Cardiac fibroblast (primary cell): ENCODE measurements at regions not wholly inside any gene's neighbourhood (a gene's known extent, or its start where the extent isn't known, plus 50 kb on each side); places are given as distances from the start of the nearest gene placed in this dataset.
"Not testable (repeated sequence)": the region's sequence is repeated elsewhere in the genome, so short reads cannot be mapped to it uniquely, and the experiment has no call there.

ENCODE experiments used
- DNase-seq, 2 donors: peaks; one replicate each; pipeline versions ENCODE4 v3.0.0 to v3.0.0-alpha.2; 2010; ENCODE audit warnings: low read depth in 2 of 2
- H3K4me3 ChIP-seq, 2 donors: replicated peaks in 1 of 2; 1 replicate in 1 of 2; 2 replicates in 1 of 2; pipeline ENCODE4 v1.5.1; 2011; ENCODE audit warnings: low read depth in 2 of 2, low read length in 2 of 2, mild to moderate bottlenecking in 2 of 2, moderate library complexity in 1 of 2

DNA sequence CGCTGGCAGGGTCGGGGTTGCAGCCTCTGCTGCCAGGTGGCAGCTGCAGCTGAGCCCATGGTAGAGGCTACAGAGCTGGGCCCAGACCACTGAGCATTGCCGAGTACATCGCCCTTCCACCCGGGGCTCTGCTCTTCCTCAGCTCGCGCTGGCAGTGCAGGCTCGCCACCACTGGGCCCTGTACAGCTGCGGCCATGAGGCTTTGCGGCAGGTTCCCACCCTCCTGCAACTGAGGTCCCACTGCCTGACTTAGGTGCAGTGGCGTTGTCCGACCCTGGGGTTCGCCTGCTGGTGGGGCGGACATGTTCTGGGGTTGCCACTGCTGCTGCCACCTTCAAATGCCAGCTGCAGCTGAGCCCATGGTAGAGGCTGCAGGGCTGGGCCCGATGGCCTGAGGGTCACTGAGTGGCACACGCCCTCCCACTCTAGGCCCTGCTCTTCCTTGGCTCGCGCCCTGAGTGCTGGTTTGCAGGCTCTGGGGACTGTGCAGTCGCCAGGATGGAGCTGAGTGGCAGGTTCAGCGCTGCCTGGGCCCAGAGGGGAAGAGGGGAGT is 359.8 kb downstream of the FOXD4L6 start:
- not testable (repeated sequence) for H3K4me3 ChIP-seq, DNase-seq

DNA sequence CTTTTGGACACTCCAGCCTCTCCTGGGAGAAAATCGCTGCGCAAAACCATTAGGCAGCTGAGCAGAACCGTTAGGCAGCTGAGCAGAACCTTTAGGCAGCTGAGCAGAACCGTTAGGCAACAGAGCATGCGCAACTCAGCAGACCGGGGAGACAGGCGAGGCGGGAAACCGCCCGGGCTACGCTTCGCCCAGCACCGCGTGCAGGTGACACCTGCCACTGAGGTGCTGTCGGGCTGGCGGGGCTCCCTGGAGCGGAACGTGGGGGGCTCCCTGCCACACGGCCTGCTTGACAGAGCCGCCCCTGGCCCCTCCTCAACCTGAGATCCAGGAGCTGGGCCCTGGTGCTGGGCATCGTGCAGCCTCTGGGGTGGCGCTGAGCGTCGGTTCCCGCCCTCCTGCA is 360.3 kb downstream of the FOXD4L6 start:
- DNase-seq, H3K4me3 ChIP-seq: not testable (repeated sequence)

DNA sequence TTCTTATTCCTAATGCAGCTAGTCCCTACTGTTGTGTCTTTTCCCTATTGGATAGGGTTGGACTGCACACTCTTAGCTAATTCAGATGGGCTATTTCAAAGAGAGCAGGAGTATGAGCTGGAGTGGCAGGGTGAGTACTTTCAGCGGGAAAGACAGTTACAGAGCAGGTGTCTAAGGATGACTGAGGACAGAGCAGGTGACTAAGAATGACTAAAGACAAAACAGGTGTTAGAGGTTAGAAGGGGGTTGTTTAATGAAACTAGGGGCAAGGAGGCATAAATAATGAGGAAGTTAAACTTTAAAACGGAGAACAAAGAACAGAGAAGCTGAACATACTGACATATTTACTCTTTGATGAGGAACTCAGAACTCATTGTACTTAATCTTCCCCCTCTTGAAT is 373.5 kb downstream of the FOXD4L6 start:
- not testable (repeated sequence) for DNase-seq, H3K4me3 ChIP-seq

DNA sequence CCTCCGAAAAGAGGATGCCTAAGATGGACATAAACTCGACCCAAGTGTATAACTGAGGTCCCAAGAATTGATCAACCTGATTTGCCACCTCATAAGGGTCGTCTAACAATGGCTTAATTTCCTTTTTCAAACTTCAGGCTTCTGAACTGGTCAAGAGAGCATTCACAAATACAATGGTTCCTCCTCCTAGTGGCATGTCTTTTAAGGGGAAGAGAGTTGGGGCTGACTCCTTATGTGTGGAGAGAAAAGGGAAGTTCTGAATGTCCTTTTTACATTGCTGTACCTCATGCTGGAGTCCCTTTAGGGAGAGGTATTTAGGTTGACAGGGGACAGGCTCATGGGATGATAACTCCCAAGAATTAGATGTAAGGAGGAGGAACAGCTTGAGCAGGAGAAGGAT is 375.2 kb downstream of the FOXD4L6 start:
- not testable (repeated sequence) for H3K4me3 ChIP-seq
- DNase-seq: peak in 1 of 2 donors; percentile 3

DNA sequence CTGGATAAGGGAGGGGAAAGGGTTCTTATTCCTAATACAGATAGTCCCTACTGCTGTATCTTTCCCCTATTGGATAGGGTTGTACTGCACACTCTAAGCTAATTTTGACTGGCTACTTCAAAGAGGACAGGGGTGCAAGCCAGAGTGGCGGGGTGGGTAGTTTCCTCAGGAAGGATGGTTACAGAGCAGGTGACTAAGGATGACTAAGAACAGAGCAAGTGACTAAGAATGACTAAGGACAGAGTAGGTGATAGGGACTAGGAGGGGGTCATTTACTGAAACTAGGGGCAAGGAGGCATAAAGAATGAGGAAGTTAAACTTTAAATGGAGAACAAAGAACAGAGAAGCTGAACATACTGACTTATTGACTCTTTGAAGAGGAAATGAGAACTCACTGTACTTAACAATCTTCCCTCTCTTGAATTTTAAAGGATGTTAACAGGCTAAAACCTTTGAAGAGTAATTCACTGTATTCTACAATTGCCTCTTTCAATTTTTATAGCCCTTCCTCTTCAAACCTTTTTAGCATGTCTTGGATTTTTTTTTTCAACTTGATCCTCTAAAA is 381.5 kb downstream of the FOXD4L6 start:
- DNase-seq, H3K4me3 ChIP-seq: not testable (repeated sequence)
